ENCODE measurements at regions not wholly inside any gene's neighbourhood (a gene's known extent, or its start where the extent isn't known, plus 50 kb on each side); places are given as distances from the start of the nearest gene placed in this dataset.
A peak's percentile ranks its signal among the peaks of the same experiment; 100 is the strongest.

DNA sequence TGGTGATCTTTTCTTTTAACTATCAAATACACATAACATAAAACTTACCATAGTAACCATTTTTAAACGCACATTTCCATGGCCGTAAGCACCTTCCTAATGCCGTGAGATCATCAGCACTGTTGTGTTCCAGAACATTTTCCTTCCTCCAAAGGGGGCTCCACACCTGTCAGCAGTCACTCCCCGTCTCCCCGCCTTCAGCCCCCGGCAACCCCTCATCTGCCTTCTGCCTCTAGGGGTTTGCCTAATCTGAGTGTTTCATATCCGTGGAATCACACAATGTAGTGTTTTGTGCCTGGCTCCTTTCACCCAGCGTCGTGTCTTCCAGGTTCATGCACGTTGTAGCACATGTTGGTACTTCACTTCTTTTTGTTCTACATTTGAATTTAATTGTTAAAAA, 350.1 kb upstream of the TNRC6C start:
- TF ChIP-seq, protein P1, sequence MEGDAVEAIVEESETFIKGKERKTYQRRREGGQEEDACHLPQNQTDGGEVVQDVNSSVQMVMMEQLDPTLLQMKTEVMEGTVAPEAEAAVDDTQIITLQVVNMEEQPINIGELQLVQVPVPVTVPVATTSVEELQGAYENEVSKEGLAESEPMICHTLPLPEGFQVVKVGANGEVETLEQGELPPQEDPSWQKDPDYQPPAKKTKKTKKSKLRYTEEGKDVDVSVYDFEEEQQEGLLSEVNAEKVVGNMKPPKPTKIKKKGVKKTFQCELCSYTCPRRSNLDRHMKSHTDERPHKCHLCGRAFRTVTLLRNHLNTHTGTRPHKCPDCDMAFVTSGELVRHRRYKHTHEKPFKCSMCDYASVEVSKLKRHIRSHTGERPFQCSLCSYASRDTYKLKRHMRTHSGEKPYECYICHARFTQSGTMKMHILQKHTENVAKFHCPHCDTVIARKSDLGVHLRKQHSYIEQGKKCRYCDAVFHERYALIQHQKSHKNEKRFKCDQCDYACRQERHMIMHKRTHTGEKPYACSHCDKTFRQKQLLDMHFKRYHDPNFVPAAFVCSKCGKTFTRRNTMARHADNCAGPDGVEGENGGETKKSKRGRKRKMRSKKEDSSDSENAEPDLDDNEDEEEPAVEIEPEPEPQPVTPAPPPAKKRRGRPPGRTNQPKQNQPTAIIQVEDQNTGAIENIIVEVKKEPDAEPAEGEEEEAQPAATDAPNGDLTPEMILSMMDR (IDR thresholded peaks at IDR 0.05): no peak
- no peak for ATAC-seq (ENCODE audit: low read depth)
- CTCF ChIA-PET: interaction anchor here (1.3 kb wide), 1 partner anchor 406 kb away, joined by 4 read pairs; no protein-coding TSS in a partner anchor
- DNase-seq: no peak
- Mint-ChIP-seq H3K27me3 (no peaks in the 10 kb centered on the region), H3K27ac (no peak overlapping the region), H3K36me3 (ENCODE audit: low read depth) (no peaks in the 10 kb centered on the region), H3K9me3 (no peaks in the 10 kb centered on the region), H3K4me3 (no peak overlapping the region), H3K4me1 (peaks cover 24% of the 10 kb centered on the region)
- intact Hi-C loops (cut with micrococcal nuclease): no loop called here
- POLR2A ChIA-PET: interaction anchor here (0.6 kb wide), 1 partner anchor 1553 kb away, joined by 6 read pairs; no protein-coding TSS in a partner anchor

DNA sequence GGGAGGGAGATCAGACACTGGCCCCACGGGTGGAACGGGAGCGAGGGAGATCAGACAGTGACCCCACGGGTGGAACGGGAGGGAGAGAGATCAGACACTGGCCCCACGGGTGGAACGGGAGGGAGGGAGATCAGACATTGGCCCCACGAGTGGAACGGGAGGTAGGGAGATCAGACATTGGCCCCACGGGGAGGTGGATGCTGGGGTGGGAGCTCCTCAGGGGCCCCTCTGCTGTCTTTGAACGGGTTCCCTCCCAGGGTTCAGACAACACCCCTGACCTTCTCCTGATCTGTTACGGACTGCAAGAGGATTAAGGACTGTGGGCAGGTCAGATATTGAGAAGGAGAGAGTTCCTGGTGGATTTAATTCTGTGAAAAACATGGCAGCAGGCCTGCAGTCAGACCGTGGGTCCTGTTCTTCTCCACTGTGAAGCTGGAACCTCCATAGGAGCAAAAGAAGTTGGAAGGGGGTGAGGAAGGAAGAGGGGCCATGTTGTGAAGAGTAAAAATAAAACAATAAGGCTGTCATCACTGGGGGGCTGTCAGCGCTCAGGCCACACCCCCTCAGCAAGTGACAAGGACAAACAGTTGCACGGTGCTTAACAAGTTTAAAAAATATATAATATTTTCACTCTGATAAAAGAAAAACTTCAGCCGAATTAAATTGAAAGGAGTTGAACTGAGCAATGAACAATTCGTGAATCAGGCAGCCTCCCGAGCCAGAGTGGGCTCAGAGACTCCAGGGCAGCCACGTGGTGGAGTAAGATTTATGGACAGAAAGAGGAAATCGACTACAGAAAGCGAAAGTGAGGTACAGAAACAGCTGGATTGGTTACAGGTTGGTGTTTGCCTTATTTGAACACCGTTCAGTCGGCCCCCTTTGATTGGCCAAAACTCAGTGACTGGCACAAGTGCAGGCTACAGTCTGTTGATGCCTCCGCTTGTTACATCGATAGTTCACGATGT, 348.7 kb upstream of the TNRC6C start:
- Mint-ChIP-seq H3K27ac (peak overlapping the region; percentile 79), H3K9me3 (no peaks in the 10 kb centered on the region), H3K4me1 (peaks cover 24% of the 10 kb centered on the region), H3K36me3 (ENCODE audit: low read depth) (no peaks in the 10 kb centered on the region), H3K4me3 (peak overlapping the region; percentile 73), H3K27me3 (peaks cover 2% of the 10 kb centered on the region)
- ATAC-seq (ENCODE audit: low read depth) (peak; percentile 95), DNase-seq (peak; percentile 26)
- ChIA-PET CTCF (no interaction called here), POLR2A (interaction anchor here (0.8 to 2.1 kb wide), 4 partner anchors 57 to 350 kb away, joined by 3 to 19 read pairs (median 4); partner anchors contain the start of gene TNRC6C)
- intact Hi-C loops (cut with micrococcal nuclease): loop anchor here (2.0 kb wide), 1 partner anchor 59 kb away; no protein-coding TSS in a partner anchor
- TF ChIP-seq, protein P1 (IDR thresholded peaks at IDR 0.05): no peak

DNA sequence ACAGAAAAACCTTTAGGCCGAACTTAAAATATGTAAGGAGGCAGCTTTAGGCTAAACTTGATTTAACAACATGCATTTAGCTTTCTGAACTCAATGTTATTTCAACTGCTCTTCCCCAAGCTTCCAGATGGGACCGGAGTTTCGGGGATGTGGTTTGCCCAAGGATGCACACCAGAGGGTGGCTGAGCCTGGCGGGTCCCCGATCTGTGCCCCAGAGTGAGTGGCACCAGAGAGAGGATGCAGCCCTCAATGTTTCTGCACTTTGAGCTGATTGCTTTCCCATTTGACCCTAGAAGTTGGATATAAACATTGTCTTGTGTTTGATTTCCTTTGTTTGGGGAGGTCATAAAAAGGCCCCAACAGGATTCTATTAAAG, 348.0 kb upstream of the TNRC6C start:
- peaks cover 2% of the 10 kb centered on the region for H3K27me3 Mint-ChIP-seq
- ChIA-PET POLR2A (interaction anchor here (0.8 to 2.1 kb wide), 4 partner anchors 57 to 349 kb away, joined by 3 to 19 read pairs (median 4); partner anchors contain the start of gene TNRC6C), CTCF (no interaction called here)
- intact Hi-C loops (cut with micrococcal nuclease): loop anchor here (2.0 kb wide), 1 partner anchor 58 kb away; no protein-coding TSS in a partner anchor
- H3K27ac Mint-ChIP-seq: peak overlapping the region; percentile 79
- no peak for DNase-seq
- no peaks in the 10 kb centered on the region for H3K9me3 Mint-ChIP-seq
- H3K4me3 Mint-ChIP-seq: peak overlapping the region; percentile 73
- no peaks in the 10 kb centered on the region for H3K36me3 Mint-ChIP-seq (ENCODE audit: low read depth)
- peak; percentile 9 for ATAC-seq (ENCODE audit: low read depth)
- TF ChIP-seq, protein P1 (IDR thresholded peaks at IDR 0.05): no peak
- peaks cover 24% of the 10 kb centered on the region for H3K4me1 Mint-ChIP-seq

DNA sequence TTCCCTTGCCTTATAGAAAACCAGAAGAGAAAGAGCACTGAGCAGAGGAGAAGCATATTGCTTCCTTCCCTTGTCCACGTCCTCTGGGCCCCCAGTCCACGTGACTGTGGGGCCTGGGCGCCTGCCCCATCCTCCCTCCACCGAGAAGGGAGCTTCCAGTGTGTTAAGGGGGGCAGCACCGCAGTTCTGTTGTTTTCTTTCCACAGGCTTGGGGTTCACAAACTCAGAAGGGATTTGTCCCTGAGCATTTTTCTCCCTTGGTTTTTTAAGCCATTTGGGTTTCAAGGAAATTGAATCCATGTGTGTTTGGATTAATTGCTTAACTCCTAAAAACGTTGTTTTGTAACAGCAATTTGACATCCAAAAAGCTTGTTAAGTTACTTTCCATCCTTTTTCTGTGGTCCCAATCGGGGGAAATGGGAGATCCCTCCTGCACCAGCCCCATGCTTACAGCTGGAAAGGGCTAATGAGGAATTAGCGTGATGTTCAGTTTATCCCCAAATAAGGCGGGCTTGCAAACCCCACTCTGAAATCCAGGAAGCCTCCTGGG, 347.5 kb upstream of the TNRC6C start:
- ChIA-PET CTCF (no interaction called here), POLR2A (interaction anchor here (1.7 to 2.1 kb wide), 2 partner anchors 56 to 347 kb away, joined by 6 to 19 read pairs; partner anchors contain the start of gene TNRC6C)
- no peaks in the 10 kb centered on the region for H3K9me3 Mint-ChIP-seq
- H3K4me3 Mint-ChIP-seq: peak overlapping the region; percentile 73
- ATAC-seq (ENCODE audit: low read depth): no peak
- H3K27me3 Mint-ChIP-seq: peaks cover 2% of the 10 kb centered on the region
- TF ChIP-seq, protein P1 (IDR thresholded peaks at IDR 0.05): no peak
- H3K27ac Mint-ChIP-seq: peak overlapping the region; percentile 79
- peaks cover 24% of the 10 kb centered on the region for H3K4me1 Mint-ChIP-seq
- no peaks in the 10 kb centered on the region for H3K36me3 Mint-ChIP-seq (ENCODE audit: low read depth)
- intact Hi-C loops (cut with micrococcal nuclease): loop anchor here (2.0 kb wide), 1 partner anchor 58 kb away; no protein-coding TSS in a partner anchor
- no peak for DNase-seq

Data from activated B cell treated with CpG ODN at 0.5 μM for 24 hours (primary cell).